ENCODE measurements at regions not wholly inside any gene's neighbourhood (a gene's known extent, or its start where the extent isn't known, plus 50 kb on each side); places are given as distances from the start of the nearest gene placed in this dataset.

DNA sequence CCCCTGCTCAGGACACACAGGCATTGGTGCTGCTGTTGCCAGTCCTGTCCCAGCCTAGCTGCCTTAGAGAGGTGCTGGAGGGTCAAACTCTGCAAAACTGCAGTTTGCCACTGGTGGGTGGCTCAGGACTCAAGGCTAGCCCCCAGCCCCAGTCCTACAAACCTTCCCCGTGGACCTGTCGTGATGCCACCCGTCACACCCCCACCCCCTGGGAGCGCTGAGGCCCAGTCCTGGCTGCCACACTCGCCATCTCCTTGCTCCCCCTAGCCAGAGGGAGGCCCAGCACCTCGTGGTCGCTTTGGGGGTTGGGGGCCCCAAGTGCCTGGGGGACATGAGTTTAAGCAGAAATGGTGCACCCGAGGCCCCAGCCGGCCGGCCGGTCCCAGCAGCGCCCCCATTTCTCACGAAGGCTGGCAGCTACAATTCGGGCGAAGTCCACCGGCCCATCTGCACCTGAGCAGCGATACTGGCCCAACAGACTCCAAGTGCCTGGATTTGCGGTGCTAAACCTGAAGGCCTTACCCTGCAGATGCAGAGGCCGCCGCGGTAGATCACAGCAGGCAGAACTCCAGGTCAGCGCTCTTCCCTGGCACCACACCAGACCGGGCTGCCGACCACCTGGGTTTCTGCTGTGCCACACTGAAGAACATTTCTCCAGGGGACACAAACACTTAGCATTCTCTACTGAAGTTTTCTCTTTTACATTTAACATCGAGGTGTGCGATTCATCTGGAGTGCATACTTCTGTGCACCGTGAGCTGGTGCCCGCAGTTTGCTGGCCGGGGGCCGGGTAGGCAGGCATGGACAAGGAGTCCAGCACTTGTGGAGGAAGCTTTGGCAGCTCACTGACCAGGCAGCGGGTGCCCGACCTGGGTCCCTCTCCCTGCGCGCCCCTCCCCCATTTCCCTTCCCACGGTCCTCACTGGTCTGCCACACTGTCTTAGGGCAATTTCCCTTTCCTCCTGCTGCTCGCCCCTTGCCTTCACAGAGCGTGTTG lies 130.0 kb downstream of the KCNJ12 start:
- TF ChIP-seq, protein P1, sequence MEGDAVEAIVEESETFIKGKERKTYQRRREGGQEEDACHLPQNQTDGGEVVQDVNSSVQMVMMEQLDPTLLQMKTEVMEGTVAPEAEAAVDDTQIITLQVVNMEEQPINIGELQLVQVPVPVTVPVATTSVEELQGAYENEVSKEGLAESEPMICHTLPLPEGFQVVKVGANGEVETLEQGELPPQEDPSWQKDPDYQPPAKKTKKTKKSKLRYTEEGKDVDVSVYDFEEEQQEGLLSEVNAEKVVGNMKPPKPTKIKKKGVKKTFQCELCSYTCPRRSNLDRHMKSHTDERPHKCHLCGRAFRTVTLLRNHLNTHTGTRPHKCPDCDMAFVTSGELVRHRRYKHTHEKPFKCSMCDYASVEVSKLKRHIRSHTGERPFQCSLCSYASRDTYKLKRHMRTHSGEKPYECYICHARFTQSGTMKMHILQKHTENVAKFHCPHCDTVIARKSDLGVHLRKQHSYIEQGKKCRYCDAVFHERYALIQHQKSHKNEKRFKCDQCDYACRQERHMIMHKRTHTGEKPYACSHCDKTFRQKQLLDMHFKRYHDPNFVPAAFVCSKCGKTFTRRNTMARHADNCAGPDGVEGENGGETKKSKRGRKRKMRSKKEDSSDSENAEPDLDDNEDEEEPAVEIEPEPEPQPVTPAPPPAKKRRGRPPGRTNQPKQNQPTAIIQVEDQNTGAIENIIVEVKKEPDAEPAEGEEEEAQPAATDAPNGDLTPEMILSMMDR (IDR thresholded peaks at IDR 0.05) = no peak
- no peak for TF ChIP-seq POLR2A (IDR thresholded peaks at IDR 0.05)

Data from uterus (tissue), 2 donors.